ENCODE measurements at regions not wholly inside any gene's neighbourhood (a gene's known extent, or its start where the extent isn't known, plus 50 kb on each side); places are given as distances from the start of the nearest gene placed in this dataset.

GRCh38 chr6:7050872-7051779 is 56.6 kb upstream of the RREB1 start:
- no peaks in the 10 kb centered on the region for H3K36me3 Mint-ChIP-seq (ENCODE audit: insufficient read depth in 1 of 3, low read depth in 3 of 3)
- H3K9me3 ChIP-seq (ENCODE audit: control insufficient read depth, low read depth, low read length) = no peaks in the 10 kb centered on the region
- peaks cover 14 to 15% of the 10 kb centered on the region in 2 experiments for H3K4me1 Mint-ChIP-seq
- H2BK15ac ChIP-seq (ENCODE audit: low read depth, low read length) = no peak overlapping the region
- H2BK5ac ChIP-seq (ENCODE audit: insufficient read length, low read length) = no peak overlapping the region
- peak; percentile 70 for DNase-seq
- no peak overlapping the region for H3K9ac ChIP-seq (ENCODE audit: extremely low read depth, insufficient read length, low read length)
- H4K8ac ChIP-seq (replicated peaks; ENCODE audit: insufficient read length, low read depth, low read length) = no peak overlapping the region
- no peak overlapping the region for H2AFZ ChIP-seq (ENCODE audit: low read length)
- no peak for TF ChIP-seq CTCF (conservative IDR thresholded peaks at IDR 0.05)
- H3K79me2 ChIP-seq (ENCODE audit: insufficient read depth, low read length) = no peaks in the 10 kb centered on the region
- H4K5ac ChIP-seq (ENCODE audit: insufficient read length, low read depth, low read length) = no peak overlapping the region
- no peaks in the 10 kb centered on the region for H3K9me3 Mint-ChIP-seq
- no peak overlapping the region for H3K23ac ChIP-seq (ENCODE audit: insufficient read length, low read depth, low read length)
- no peak overlapping the region for H2BK12ac ChIP-seq (ENCODE audit: insufficient read length, low read depth, low read length)
- no peak overlapping the region for H3K27ac Mint-ChIP-seq
- H3K23me2 ChIP-seq (ENCODE audit: insufficient read length, low read depth, low read length, poor library complexity, severe bottlenecking) = peaks cover 10% of the 10 kb centered on the region
- H3K4me3 Mint-ChIP-seq = peak overlapping the region; percentile 69 to 77
- no peak overlapping the region for H2BK120ac ChIP-seq (ENCODE audit: low read depth, low read length, poor library complexity, severe bottlenecking)
- H3K27me3 ChIP-seq (ENCODE audit: insufficient read depth, low read length) = no peaks in the 10 kb centered on the region
- no peaks in the 10 kb centered on the region for H4K20me1 ChIP-seq (ENCODE audit: control insufficient read depth, insufficient read depth, insufficient read length)
- H3K4me1 ChIP-seq (ENCODE audit: insufficient read depth, low read length) = no peaks in the 10 kb centered on the region
- H3K14ac ChIP-seq (ENCODE audit: insufficient read depth, low read length) = peak overlapping the region; percentile 87; the same call in 1 of the 2 replicates
- no peak overlapping the region for H4K91ac ChIP-seq (ENCODE audit: insufficient read length, low read depth, low read length)
- no peak overlapping the region for H2BK20ac ChIP-seq (ENCODE audit: low read depth, low read length, poor library complexity, severe bottlenecking)
- peaks cover 29% of the 10 kb centered on the region for H3K27me3 Mint-ChIP-seq (ENCODE audit: low read depth)
- no peak overlapping the region for H2AK5ac ChIP-seq (ENCODE audit: insufficient read length, low read length)
- no peaks in the 10 kb centered on the region for H3K79me1 ChIP-seq (ENCODE audit: insufficient read depth, low read depth, low read length, poor library complexity, severe bottlenecking)
- no peak overlapping the region for H3K56ac ChIP-seq (ENCODE audit: insufficient read length, low read depth, low read length)
- no peak overlapping the region for H3T11ph ChIP-seq (ENCODE audit: low read length)
- no peak overlapping the region for H3K4ac ChIP-seq (ENCODE audit: low read depth, low read length)
- no CpG with 5 or more reads among the region's 68 CpGs for WGBS (ENCODE audit: extremely low coverage, insufficient read length, low lambda C conversion rate)
- H3K4me2 ChIP-seq (ENCODE audit: insufficient read depth, insufficient read length, low read length) = peak overlapping the region; percentile 89
- peak overlapping the region; percentile 54 for H3K18ac ChIP-seq (ENCODE audit: insufficient read length, low read depth, low read length)
- no peak overlapping the region for H3K27ac ChIP-seq (ENCODE audit: insufficient read length, low read depth, low read length)
